GM11168 (cell line): ENCODE measurements at regions not wholly inside any gene's neighbourhood (a gene's known extent, or its start where the extent isn't known, plus 50 kb on each side); places are given as distances from the start of the nearest gene placed in this dataset.
"Not testable (repeated sequence)": the region's sequence is repeated elsewhere in the genome, so short reads cannot be mapped to it uniquely, and the experiment has no call there.

ENCODE experiments used
- in situ Hi-C: fragments of 300-500 bp; cut with MboI; formaldehyde crosslinking; loops from one replicate; pipeline ENCODE4 v1.12.0; 2022; ENCODE audit warnings: low sequenced_read_pairs; ENCODE audit not compliant: unreplicated experiment

GRCh38 chr5:136812270-136812669 is 446.9 kb upstream of the TRPC7 start:
- in situ Hi-C loops = not testable (repeated sequence)

- in situ Hi-C loops = no loop called here
Observed at GRCh38 chr5:136811551-136811950, 446.2 kb upstream of the TRPC7 start.

GRCh38 chr5:136811086-136811485 is 445.7 kb upstream of the TRPC7 start:
- in situ Hi-C loops = no loop called here

GRCh38 chr5:136810261-136810801 is 445.0 kb upstream of the TRPC7 start:
- in situ Hi-C loops = no loop called here

GRCh38 chr5:136809382-136809781 is 444.0 kb upstream of the TRPC7 start:
- in situ Hi-C loops = no loop called here

DNA sequence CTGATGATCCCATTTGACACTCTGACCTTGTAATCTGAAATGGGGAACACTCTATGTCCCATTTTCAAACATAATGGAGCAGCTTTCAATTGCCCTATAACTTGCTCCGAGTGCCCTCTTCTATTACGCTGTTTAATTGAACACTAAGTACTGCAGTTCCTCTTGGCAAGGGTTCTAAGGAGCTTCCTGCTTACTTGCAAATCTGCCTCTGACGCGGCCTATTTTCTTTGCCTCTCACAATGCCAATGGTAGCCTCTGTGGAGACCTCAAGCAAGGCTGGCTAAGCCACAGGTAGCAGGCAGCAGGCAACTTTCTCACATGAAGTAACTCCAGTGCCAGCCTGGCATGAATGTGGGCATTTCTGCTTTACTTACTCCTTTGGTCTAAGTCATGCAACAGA is 443.4 kb upstream of the TRPC7 start:
- in situ Hi-C loops = no loop called here

- in situ Hi-C loops = no loop called here
Observed at GRCh38 chr5:136805466-136805865, 440.1 kb upstream of the TRPC7 start.

GRCh38 chr5:136802383-136802782 is 437.0 kb upstream of the TRPC7 start:
- in situ Hi-C loops = no loop called here

GRCh38 chr5:136799806-136800372 is 434.5 kb upstream of the TRPC7 start:
- in situ Hi-C loops = no loop called here

DNA sequence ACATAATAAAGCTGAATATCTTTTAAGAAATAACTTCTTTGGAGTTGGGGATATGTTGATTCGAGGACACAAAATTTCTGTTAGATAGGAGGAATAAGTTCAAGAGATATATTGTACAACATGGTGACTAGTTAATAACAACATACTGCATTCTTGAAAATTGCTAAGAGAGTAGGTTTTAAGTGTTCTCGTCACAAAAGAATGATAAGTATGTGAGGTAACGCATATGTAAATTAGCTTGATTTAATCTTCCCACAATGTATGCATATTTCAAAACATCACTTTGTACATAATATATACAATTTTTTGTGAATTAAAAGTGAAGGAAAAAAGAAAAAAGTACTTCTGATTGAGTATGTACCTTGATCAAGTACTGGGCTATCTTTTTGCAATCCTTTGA is 428.0 kb upstream of the TRPC7 start:
- in situ Hi-C loops = no loop called here

DNA sequence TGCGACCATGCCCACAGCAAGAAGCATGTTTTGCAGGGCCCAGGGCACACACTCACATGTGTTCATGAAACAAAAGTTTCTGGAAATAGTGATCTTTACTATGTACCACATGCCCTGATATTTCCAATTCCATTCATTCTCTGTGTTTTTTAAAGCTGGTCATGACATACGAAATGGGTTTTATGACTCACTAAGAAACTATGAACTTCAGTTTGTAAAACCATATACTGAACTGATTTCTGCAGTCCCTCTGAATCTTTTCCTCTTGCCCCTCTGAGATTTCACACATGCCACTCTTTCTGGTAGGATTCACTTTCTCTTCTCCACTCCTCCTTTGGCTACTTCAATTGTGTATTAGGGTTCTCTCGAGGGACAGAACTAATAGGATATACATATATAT is 416.1 kb upstream of the TRPC7 start:
- in situ Hi-C loops = no loop called here

GRCh38 chr5:136780518-136780917 is 415.2 kb upstream of the TRPC7 start:
- in situ Hi-C loops = no loop called here

- in situ Hi-C loops = no loop called here
Observed at GRCh38 chr5:136776022-136776927, 410.9 kb upstream of the TRPC7 start.

DNA sequence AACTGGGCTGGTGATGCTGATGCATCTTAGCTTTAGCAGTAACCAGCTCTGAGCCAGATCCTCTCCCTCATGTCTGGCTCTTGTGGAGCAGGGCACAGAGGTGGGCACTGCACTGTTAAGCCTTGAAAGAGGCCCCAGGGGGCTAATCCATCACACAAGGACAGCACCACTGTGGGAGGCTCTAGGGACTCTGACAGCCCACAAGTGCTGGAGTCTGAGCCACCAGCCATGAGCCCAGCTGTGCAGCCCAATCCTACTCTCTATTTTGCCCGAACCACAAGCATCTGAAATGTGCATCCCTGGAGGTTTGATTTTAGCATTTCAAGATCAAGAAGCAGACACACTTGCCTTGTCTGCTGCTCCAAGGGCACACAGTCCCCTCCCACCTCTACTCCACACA is 407.1 kb upstream of the TRPC7 start:
- in situ Hi-C loops = loop anchor here (25.0 kb wide), 2 partner anchors 410 to 535 kb away; partner anchors contain the start of gene TRPC7

- in situ Hi-C loops = loop anchor here (25.0 kb wide), 2 partner anchors 408 to 533 kb away; partner anchors contain the start of gene TRPC7
Observed at GRCh38 chr5:136769900-136770684, 404.7 kb upstream of the TRPC7 start.

DNA sequence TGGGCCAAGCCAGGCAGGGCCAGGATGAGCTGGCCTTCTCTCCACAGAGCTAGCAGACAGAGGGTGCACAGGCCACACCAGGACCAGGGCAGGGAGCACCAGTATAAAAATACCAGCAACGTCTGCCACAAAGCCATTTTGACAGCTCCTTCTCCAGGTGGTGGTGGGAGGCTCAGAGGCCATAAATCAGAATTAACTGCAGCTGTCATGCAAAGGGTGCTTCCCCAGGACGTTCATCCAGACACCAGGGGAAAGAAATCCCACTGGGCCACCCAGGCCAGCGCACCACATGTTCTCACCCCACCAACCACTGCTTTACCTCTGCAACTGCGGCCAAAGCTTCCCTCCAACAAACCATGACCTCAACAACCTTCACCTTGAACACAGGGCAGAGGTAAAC is 403.7 kb upstream of the TRPC7 start:
- in situ Hi-C loops = loop anchor here (25.0 kb wide), 2 partner anchors 407 to 532 kb away; partner anchors contain the start of gene TRPC7

DNA sequence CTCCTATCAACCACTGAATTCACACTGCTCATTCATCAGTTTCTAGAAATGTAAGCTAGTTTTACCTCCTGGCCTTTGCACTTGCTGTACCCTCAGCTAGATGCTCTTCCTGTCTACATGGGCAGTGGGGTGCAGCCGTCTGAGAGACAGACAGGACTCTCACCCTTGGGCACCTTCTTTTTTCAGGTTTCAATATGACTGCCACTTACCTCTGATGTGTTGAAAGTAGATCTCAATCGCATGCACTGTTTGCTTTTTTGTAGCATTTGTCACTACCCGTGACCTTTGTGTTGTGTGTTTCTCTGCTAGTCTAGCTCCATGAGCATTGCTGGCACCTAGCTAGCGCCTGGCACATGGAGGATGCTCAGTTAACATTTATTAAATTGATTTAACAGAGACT is 403.1 kb upstream of the TRPC7 start:
- in situ Hi-C loops = loop anchor here (25.0 kb wide), 2 partner anchors 406 to 531 kb away; partner anchors contain the start of gene TRPC7

GRCh38 chr5:136766456-136766855 is 401.1 kb upstream of the TRPC7 start:
- in situ Hi-C loops = loop anchor here (25.0 kb wide), 2 partner anchors 404 to 529 kb away; partner anchors contain the start of gene TRPC7

GRCh38 chr5:136764601-136765000 is 399.3 kb upstream of the TRPC7 start:
- in situ Hi-C loops = loop anchor here (25.0 kb wide), 2 partner anchors 402 to 527 kb away; partner anchors contain the start of gene TRPC7

- in situ Hi-C loops = loop anchor here (25.0 kb wide), 2 partner anchors 401 to 526 kb away; partner anchors contain the start of gene TRPC7
Observed at GRCh38 chr5:136763548-136763947, 398.2 kb upstream of the TRPC7 start.
